ENCODE measurements at regions not wholly inside any gene's neighbourhood (a gene's known extent, or its start where the extent isn't known, plus 50 kb on each side); places are given as distances from the start of the nearest gene placed in this dataset.

- ATAC-seq (no peak), DNase-seq (ENCODE audit: low spot score) (no peak), FAIRE-seq (no peak)
- in situ Hi-C loops (cut with HindIII; ENCODE audit: extremely low pct_ligation_motif_present, low pct_unique_long_range_greater_than_20kb), result no loop called here
- H3K4me2 ChIP-seq (ENCODE audit: low read depth, low read length), result 0 out of 2 replicates have a peak overlapping the region, but pooled peaks have one; percentile 18
- peaks cover 45% of the 10 kb centered on the region for H3K4me1 ChIP-seq (ENCODE audit: insufficient read depth, low read length)
- no peak overlapping the region for H2AFZ ChIP-seq (ENCODE audit: low read length)
- POLR2A ChIA-PET, result no interaction called here
- H3K36me3 ChIP-seq (replicated peaks in 1 of 2; ENCODE audit: control insufficient read depth in 1 of 2, insufficient read depth in 2 of 2, low read length in 2 of 2), result no peaks in the 10 kb centered on the region
- H3K9me3 ChIP-seq (ENCODE audit: low read length), result no peaks in the 10 kb centered on the region
- peaks cover 0 to 5% of the 10 kb centered on the region in 2 experiments; a peak in 2 of 5 replicates for H3K27me3 ChIP-seq (ENCODE audit: control insufficient read depth in 1 of 2, insufficient read depth in 2 of 2, low read length in 2 of 2)
- H3K9ac ChIP-seq (ENCODE audit: insufficient read depth, low read depth, low read length), result no peak overlapping the region
- no peaks in the 10 kb centered on the region for H4K20me1 ChIP-seq (ENCODE audit: insufficient read depth, low read length)
- H3K27ac ChIP-seq (ENCODE audit: extremely low read length, insufficient read depth, low read length), result no peak overlapping the region
- intact Hi-C loops (cut with micrococcal nuclease; ENCODE audit: unreplicated experiment), result no loop called here
- TF ChIP-seq PRDM10 (CRISPR knock-in tag; IDR thresholded peaks at IDR 0.05; ENCODE audit: low read depth), result no peak
- no peak for TF ChIP-seq ZBTB1 (CRISPR knock-in tag; IDR thresholded peaks at IDR 0.05; ENCODE audit: borderline replicate concordance)
- no peak for TF ChIP-seq AHR (CRISPR knock-in tag; IDR thresholded peaks at IDR 0.05)
- TF ChIP-seq HMG20B (CRISPR knock-in tag; conservative IDR thresholded peaks at IDR 0.05), result no peak
- no peak for TF ChIP-seq TOE1 (CRISPR knock-in tag; IDR thresholded peaks at IDR 0.05)
- no peak for TF ChIP-seq JARID2 (CRISPR knock-in tag; IDR thresholded peaks at IDR 0.05; ENCODE audit: insufficient replicate concordance)
- TF ChIP-seq ZNF629 (CRISPR knock-in tag; conservative IDR thresholded peaks at IDR 0.05), result no peak
- TF ChIP-seq ZNF709 (CRISPR knock-in tag; IDR thresholded peaks at IDR 0.05), result no peak
- no peak for TF ChIP-seq ATF7-NPFF (CRISPR knock-in tag; IDR thresholded peaks at IDR 0.05; ENCODE audit: low read depth)
- TF ChIP-seq DZIP1 (CRISPR knock-in tag; IDR thresholded peaks at IDR 0.05), result no peak
- H3K79me2 ChIP-seq (ENCODE audit: insufficient read depth, low read length), result no peaks in the 10 kb centered on the region
- H3K4me3 ChIP-seq (replicated peaks in 1 of 3; ENCODE audit: insufficient read depth in 1 of 3, low read depth in 2 of 3, low read length in 3 of 3), result no peak overlapping the region
- CTCF ChIA-PET (ENCODE audit: low intra/inter-chr PET ratio, low total read pairs), result no interaction called here
- WGBS (ENCODE audit: low lambda C conversion rate), result 57% methylated on average over 4 of the region's 4 CpGs
- BruUV-seq (replicated peaks), result no TSS peak
These were observed 107.9 kb upstream of the FAT1 start for GRCh38 chr4:186831574-186831973.
